SU-DHL-6 (cell line): ENCODE measurements at regions not wholly inside any gene's neighbourhood (a gene's known extent, or its start where the extent isn't known, plus 50 kb on each side); places are given as distances from the start of the nearest gene placed in this dataset.

Experiments
- H2AFZ ChIP-seq: fragments of 200-600 bp; sonication (generic); 2 replicates; pipeline ENCODE4 v1.6.1; 2014; ENCODE audit warnings: low read depth, mild to moderate bottlenecking, moderate library complexity, mixed read lengths, antibody characterized with exemption, low read length; ENCODE audit not compliant: severe bottlenecking
- H3F3A ChIP-seq: fragments of 200-600 bp; shearing (Covaris generic); 2 replicates; pipeline ENCODE4 v1.6.0; 2016; ENCODE audit warnings: antibody characterized with exemption, mild to moderate bottlenecking; ENCODE audit not compliant: insufficient read depth
- H3K27ac ChIP-seq: fragments of 200-600 bp; sonication (generic); 2 replicates; pipeline ENCODE4 v1.5.1; 2016; ENCODE audit warnings: low read depth, mild to moderate bottlenecking, low read length, moderate library complexity, mixed read lengths
- H3K27me3 ChIP-seq: fragments of 200-600 bp; sonication (generic), shearing (Covaris generic); 2 replicates; pipeline ENCODE4 v1.6.0; 2014; ENCODE audit warnings: mild to moderate bottlenecking, low read length
- H3K36me3 ChIP-seq: fragments of 200-600 bp; sonication (generic); 2 replicates; pipeline ENCODE4 v1.6.1; 2014; ENCODE audit warnings: mild to moderate bottlenecking, low read length, mixed read lengths
- H3K4me2 ChIP-seq: fragments of 300-600, 200-600 bp; shearing (Covaris generic), sonication (generic); 2 replicates; pipeline ENCODE4 v1.6.0; 2014; ENCODE audit warnings: low read length, low read depth, mild to moderate bottlenecking; ENCODE audit not compliant: poor library complexity, severe bottlenecking
- H3K4me3 ChIP-seq: fragments of 200-600 bp; sonication (generic); 2 replicates; pipeline ENCODE4 v1.5.1; 2014; ENCODE audit warnings: antibody characterized with exemption, low read length, mild to moderate bottlenecking, mixed read lengths; ENCODE audit not compliant: insufficient read depth, poor library complexity, severe bottlenecking
- H3K79me2 ChIP-seq: fragments of 200-600 bp; sonication (generic); 2 replicates; pipeline ENCODE4 v1.6.1; 2014; ENCODE audit warnings: mild to moderate bottlenecking, low read length, moderate library complexity; ENCODE audit not compliant: insufficient read depth
- H3K9ac ChIP-seq: fragments of 200-600 bp; sonication (generic); 2 replicates; pipeline ENCODE4 v1.7.0; 2014; ENCODE audit warnings: mild to moderate bottlenecking, low read length
- H3K9me2 ChIP-seq: fragments of 200-600 bp; sonication (generic); replicated peaks from 2 replicates; pipeline ENCODE4 v1.6.1; 2014; ENCODE audit warnings: low read length; ENCODE audit not compliant: insufficient read depth
- H3K9me3 ChIP-seq: fragments of 200-600 bp; sonication (generic); 2 replicates; pipeline ENCODE4 v1.6.1; 2014; ENCODE audit warnings: low read length, mixed read lengths; ENCODE audit not compliant: insufficient read depth
- H4K20me1 ChIP-seq: fragments of 200-600 bp; sonication (generic); 2 replicates; pipeline ENCODE4 v1.6.1; 2014; ENCODE audit warnings: low read depth, mild to moderate bottlenecking, antibody characterized with exemption, low read length, moderate library complexity, mixed read lengths
- EZH2phosphoT487 ChIP-seq: fragments of 200-600 bp; sonication (generic), shearing (Covaris generic); conservative IDR thresholded peaks from 2 replicates; pipeline ENCODE4 v1.6.1; 2018; ENCODE audit warnings: mild to moderate bottlenecking, antibody characterized with exemption, low read length, moderate library complexity, mixed read lengths
- TF ChIP-seq, protein P1 (sequence below): fragments of 200-600 bp; sonication (generic); IDR thresholded peaks from one replicate; pipeline ENCODE4 v1.5.1; 2017; ENCODE audit warnings: antibody characterized with exemption, mild to moderate bottlenecking, low read length, moderate library complexity; ENCODE audit not compliant: insufficient read depth, poor library complexity, severe bottlenecking

DNA sequence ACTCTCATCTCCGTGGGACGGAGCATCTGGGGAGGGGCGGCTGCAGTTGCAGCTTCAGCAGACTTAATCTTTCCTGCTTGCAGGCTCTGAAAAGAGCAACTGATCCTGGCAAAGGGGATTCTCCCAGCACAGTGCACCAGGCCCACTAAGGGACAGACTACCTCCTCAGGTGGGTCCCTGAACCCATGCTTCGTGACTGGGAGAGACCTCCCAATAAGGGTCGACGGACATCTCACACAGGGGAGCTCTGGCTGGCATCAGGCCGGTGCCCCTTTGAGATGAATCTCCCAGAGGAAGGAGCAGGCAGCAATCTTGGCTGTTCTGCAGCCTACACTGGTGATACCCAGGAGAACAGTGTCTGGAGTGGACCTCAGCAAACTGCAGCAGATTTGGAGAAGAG lies 303.3 kb upstream of the FGF16 start:
- no peaks in the 10 kb centered on the region for H3K9me2 ChIP-seq
- H3K27ac ChIP-seq = no peak overlapping the region
- no peaks in the 10 kb centered on the region for H3K9me3 ChIP-seq
- H2AFZ ChIP-seq = no peak overlapping the region
- no peaks in the 10 kb centered on the region for H4K20me1 ChIP-seq
- TF ChIP-seq, protein P1, sequence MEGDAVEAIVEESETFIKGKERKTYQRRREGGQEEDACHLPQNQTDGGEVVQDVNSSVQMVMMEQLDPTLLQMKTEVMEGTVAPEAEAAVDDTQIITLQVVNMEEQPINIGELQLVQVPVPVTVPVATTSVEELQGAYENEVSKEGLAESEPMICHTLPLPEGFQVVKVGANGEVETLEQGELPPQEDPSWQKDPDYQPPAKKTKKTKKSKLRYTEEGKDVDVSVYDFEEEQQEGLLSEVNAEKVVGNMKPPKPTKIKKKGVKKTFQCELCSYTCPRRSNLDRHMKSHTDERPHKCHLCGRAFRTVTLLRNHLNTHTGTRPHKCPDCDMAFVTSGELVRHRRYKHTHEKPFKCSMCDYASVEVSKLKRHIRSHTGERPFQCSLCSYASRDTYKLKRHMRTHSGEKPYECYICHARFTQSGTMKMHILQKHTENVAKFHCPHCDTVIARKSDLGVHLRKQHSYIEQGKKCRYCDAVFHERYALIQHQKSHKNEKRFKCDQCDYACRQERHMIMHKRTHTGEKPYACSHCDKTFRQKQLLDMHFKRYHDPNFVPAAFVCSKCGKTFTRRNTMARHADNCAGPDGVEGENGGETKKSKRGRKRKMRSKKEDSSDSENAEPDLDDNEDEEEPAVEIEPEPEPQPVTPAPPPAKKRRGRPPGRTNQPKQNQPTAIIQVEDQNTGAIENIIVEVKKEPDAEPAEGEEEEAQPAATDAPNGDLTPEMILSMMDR = no peak
- no peak for TF ChIP-seq EZH2phosphoT487
- H3K4me2 ChIP-seq = no peak overlapping the region
- H3K4me3 ChIP-seq = no peak overlapping the region
- H3K79me2 ChIP-seq = no peaks in the 10 kb centered on the region
- H3K27me3 ChIP-seq = no peaks in the 10 kb centered on the region
- no peaks in the 10 kb centered on the region for H3F3A ChIP-seq
- H3K9ac ChIP-seq = no peak overlapping the region
- no peaks in the 10 kb centered on the region for H3K36me3 ChIP-seq

DNA sequence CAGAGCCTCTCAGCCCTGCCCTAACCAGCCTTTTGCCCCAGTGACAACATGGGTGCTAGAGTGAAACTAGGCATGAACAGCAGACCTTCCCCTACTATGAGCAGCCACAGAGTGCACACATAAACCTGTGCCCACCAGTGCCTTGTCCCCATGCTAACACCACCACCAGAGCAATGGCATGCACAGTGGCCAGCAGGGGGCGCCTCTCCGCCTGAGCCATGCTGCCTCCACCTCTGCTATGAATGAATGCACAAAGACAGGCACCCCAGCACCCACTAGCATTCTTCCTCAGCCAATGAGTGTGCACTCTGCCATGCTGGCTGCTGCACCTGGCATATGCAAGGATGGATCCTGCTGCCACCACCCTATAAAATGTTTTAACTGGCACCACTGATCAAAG lies 286.9 kb upstream of the FGF16 start:
- Histone ChIP-seq H3K9ac (no peak overlapping the region), H3F3A (no peaks in the 10 kb centered on the region), H3K27me3 (no peaks in the 10 kb centered on the region), H3K4me2 (no peak overlapping the region), H4K20me1 (no peaks in the 10 kb centered on the region), H3K36me3 (no peaks in the 10 kb centered on the region), H2AFZ (no peak overlapping the region), H3K9me3 (no peaks in the 10 kb centered on the region), H3K27ac (no peak overlapping the region), H3K4me3 (no peak overlapping the region), H3K9me2 (no peaks in the 10 kb centered on the region), H3K79me2 (no peaks in the 10 kb centered on the region)
- TF ChIP-seq, protein P1 = no peak
- no peak for TF ChIP-seq EZH2phosphoT487

DNA sequence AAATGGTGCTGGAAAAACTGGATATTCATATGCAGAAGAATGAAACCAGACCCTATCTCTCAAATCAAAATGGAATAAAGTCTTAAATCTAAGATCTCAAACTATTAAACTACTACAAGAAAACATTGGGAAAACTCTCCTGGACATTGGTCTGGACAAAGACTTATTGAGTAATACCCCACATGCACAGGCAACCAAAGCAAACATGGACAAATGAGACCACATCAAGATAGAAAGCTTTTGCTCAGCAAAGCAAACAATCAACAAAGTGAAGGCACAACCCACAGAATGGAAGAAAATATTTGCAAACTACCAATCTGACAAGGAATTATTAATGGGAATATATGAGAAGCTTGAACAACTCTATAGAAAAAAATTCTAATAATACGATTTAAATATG lies 284.4 kb upstream of the FGF16 start:
- no peak overlapping the region for H3K27ac ChIP-seq
- H3K9ac ChIP-seq = no peak overlapping the region
- no peak overlapping the region for H3K4me2 ChIP-seq
- H3K79me2 ChIP-seq = no peaks in the 10 kb centered on the region
- no peak overlapping the region for H3K4me3 ChIP-seq
- no peaks in the 10 kb centered on the region for H4K20me1 ChIP-seq
- H2AFZ ChIP-seq = no peak overlapping the region
- no peaks in the 10 kb centered on the region for H3K9me3 ChIP-seq
- H3F3A ChIP-seq = no peaks in the 10 kb centered on the region
- H3K27me3 ChIP-seq = no peaks in the 10 kb centered on the region
- TF ChIP-seq, protein P1 = no peak
- TF ChIP-seq EZH2phosphoT487 = no peak
- H3K36me3 ChIP-seq = no peaks in the 10 kb centered on the region
- H3K9me2 ChIP-seq = no peaks in the 10 kb centered on the region

DNA sequence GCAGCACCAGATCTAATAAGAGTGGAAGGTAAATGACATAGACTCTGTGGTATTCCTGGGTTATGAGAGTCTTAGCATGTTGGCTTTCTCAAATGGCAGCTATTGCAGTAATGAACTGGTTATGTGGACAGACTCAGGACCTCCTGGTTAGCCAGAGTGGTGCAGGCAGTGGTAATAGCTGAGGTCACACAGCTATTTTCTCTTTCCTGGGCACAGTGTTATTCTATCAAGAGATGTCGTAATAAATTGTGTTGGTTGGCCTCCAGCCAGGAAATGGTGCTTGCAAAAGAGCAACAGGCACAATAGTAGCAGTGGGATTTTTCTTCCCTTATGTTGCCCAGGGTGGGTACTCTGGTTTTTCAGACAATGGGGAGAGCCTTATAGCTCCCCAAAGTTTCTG lies 279.2 kb upstream of the FGF16 start:
- Histone ChIP-seq H3K9me2 (no peaks in the 10 kb centered on the region), H3K4me2 (no peak overlapping the region), H3F3A (no peaks in the 10 kb centered on the region), H3K9ac (no peak overlapping the region), H3K27ac (no peak overlapping the region), H3K4me3 (no peak overlapping the region), H3K36me3 (no peaks in the 10 kb centered on the region), H3K79me2 (no peaks in the 10 kb centered on the region), H2AFZ (no peak overlapping the region), H4K20me1 (no peaks in the 10 kb centered on the region), H3K27me3 (no peaks in the 10 kb centered on the region), H3K9me3 (no peaks in the 10 kb centered on the region)
- TF ChIP-seq EZH2phosphoT487 = no peak
